Stomach (tissue), 4 donors: ENCODE measurements at regions not wholly inside any gene's neighbourhood (a gene's known extent, or its start where the extent isn't known, plus 50 kb on each side); places are given as distances from the start of the nearest gene placed in this dataset.

Source experiments
- EP300 ChIP-seq: sonication (generic); formaldehyde crosslinking; IDR thresholded peaks from one replicate; pipeline ENCODE4 v1.6.1; 2017; ENCODE audit warnings: antibody characterized with exemption
- POLR2A ChIP-seq, 4 donors: fragments of 450-650 bp; IDR thresholded peaks; one replicate each; pipeline ENCODE4 v1.6.1; 2016; ENCODE audit warnings: antibody characterized with exemption in 4 of 4, control low read depth in 2 of 4, mild to moderate bottlenecking in 1 of 4, moderate library complexity in 1 of 4
- TF ChIP-seq, protein P1 (sequence below), 7 experiments: fragments of 450-650 bp in 4 of 7; fragments of 200-600 bp in 3 of 7; sonication (generic) in 3 of 7; IDR thresholded peaks; one replicate each; pipeline ENCODE4 v1.5.1; 2016 to 2019; ENCODE audit warnings: antibody characterized with exemption in 7 of 7, control low read depth in 2 of 7, mild to moderate bottlenecking in 1 of 7

DNA sequence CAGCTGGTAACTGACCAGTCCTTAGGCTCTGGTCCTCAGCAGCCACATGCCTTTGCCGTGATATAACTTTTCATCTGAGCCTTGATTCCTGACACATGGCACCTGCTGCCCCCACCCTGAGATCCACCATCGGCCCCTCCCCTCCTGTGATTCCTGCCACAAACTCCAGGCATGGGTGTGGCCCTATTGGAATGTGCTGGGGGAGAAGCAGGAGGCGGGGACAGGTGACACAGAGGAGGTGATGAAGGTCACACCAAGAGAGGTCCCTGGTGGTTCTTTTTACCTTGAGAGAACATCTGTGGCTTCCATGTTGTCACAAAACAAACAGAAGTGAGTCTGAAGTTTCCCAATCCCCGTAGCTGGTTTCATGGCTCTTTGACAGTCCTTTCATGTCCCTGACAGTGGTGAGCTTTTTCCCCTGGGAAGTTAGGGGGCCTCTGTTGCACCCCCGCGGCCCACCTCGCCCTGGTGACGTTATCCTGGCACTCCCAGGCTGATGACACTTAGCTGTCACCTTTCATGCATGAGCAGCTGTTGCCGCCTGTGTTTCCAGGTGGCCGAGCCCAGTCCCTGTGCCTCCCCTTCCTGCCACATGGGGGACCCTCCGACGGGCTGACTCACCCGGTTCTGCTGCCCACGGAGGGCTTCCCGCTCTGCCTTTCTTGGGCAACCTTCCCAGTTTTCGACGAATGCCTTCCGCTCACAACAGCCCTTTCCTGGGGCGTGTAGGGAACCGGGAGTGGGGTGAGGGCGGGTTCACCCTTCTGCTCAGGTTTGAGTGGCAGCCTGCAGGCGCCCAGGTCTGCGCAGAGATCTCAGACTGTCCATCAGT, 66.3 kb upstream of the GLI2 start:
- TF ChIP-seq, protein P1, sequence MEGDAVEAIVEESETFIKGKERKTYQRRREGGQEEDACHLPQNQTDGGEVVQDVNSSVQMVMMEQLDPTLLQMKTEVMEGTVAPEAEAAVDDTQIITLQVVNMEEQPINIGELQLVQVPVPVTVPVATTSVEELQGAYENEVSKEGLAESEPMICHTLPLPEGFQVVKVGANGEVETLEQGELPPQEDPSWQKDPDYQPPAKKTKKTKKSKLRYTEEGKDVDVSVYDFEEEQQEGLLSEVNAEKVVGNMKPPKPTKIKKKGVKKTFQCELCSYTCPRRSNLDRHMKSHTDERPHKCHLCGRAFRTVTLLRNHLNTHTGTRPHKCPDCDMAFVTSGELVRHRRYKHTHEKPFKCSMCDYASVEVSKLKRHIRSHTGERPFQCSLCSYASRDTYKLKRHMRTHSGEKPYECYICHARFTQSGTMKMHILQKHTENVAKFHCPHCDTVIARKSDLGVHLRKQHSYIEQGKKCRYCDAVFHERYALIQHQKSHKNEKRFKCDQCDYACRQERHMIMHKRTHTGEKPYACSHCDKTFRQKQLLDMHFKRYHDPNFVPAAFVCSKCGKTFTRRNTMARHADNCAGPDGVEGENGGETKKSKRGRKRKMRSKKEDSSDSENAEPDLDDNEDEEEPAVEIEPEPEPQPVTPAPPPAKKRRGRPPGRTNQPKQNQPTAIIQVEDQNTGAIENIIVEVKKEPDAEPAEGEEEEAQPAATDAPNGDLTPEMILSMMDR (IDR thresholded peaks at IDR 0.05), result peak in 1 of 7 experiments; percentile 13
- TF ChIP-seq EP300 (no peak), POLR2A (IDR thresholded peaks at IDR 0.05) (no peak)
